K562 (cell line): ENCODE measurements at regions not wholly inside any gene's neighbourhood (a gene's known extent, or its start where the extent isn't known, plus 50 kb on each side); places are given as distances from the start of the nearest gene placed in this dataset.

Experiments used
- CEBPB ChIP-seq: fragments of 450-650 bp; IDR thresholded peaks from 2 replicates; pipeline ENCODE4 v1.6.1; 2016; ENCODE audit warnings: missing genetic modification characterization, missing compliant biosample characterization
- DPF2 ChIP-seq: fragments of 450-650 bp; IDR thresholded peaks from 2 replicates; pipeline ENCODE4 v1.6.1; 2016
- GTF2E2 ChIP-seq: fragments of 200-800 bp; sonication (Bioruptor generic); IDR thresholded peaks from 2 replicates; pipeline ENCODE4 v1.6.1; 2016; ENCODE audit warnings: missing genetic modification characterization, missing compliant biosample characterization
- ILF3 ChIP-seq: fragments of 450-650 bp; IDR thresholded peaks from 2 replicates; pipeline ENCODE4 v1.6.1; 2018; ENCODE audit warnings: antibody characterized with exemption, mild to moderate bottlenecking, moderate library complexity, borderline replicate concordance
- MTF1 ChIP-seq: fragments of 250-450 bp; sonication (Bioruptor Pico); IDR thresholded peaks from 2 replicates; pipeline ENCODE4 v1.9.0; 2021; ENCODE audit warnings: moderate library complexity, mild to moderate bottlenecking, inconsistent platforms, borderline replicate concordance
- NELFE ChIP-seq: IDR thresholded peaks from 2 replicates; pipeline ENCODE4 v1.6.1; 2011; ENCODE audit warnings: mild to moderate bottlenecking; ENCODE audit not compliant: insufficient read depth, insufficient read length
- NFRKB ChIP-seq: fragments of 450-650 bp; IDR thresholded peaks from 2 replicates; pipeline ENCODE4 v1.6.1; 2016; ENCODE audit warnings: low read depth
- PCBP1 ChIP-seq: fragments of 200-400 bp; formaldehyde crosslinking; IDR thresholded peaks from 2 replicates; pipeline ENCODE4 v1.6.1; 2018; ENCODE audit warnings: mild to moderate bottlenecking, low read depth, low read length; ENCODE audit not compliant: poor library complexity, severe bottlenecking
- SMARCB1 ChIP-seq: IDR thresholded peaks from 2 replicates; pipeline ENCODE4 v1.6.1; 2011; ENCODE audit warnings: improper control_type of control experiment, low read depth; ENCODE audit not compliant: insufficient read length
- XRCC4 ChIP-seq: IDR thresholded peaks from one replicate; pipeline ENCODE4 v1.6.1; 2011; ENCODE audit not compliant: insufficient read depth, insufficient read length; ENCODE audit errors: extremely low read depth
- ZFX ChIP-seq: sonication (generic); formaldehyde crosslinking; IDR thresholded peaks from 2 replicates; pipeline ENCODE4 v1.8.0; 2022; ENCODE audit warnings: mild to moderate bottlenecking, missing genetic modification reagents, moderate library complexity
- ZNF232 ChIP-seq: sonication (generic); formaldehyde crosslinking; IDR thresholded peaks from 2 replicates; pipeline ENCODE4 v1.8.0; 2022; ENCODE audit warnings: mild to moderate bottlenecking, missing genetic modification reagents
- TF ChIP-seq, protein P1 (sequence below): fragments of 450-650 bp; IDR thresholded peaks from 2 replicates; pipeline ENCODE4 v1.6.1; 2016; ENCODE audit warnings: mild to moderate bottlenecking, moderate library complexity
- TF ChIP-seq, protein P2 (sequence below): fragments of 450-650 bp; IDR thresholded peaks from 2 replicates; pipeline ENCODE4 v1.6.1; 2014; ENCODE audit warnings: low read depth, mild to moderate bottlenecking, moderate library complexity, borderline replicate concordance
- TF ChIP-seq, protein P3 (sequence below): fragments of 450-650 bp; IDR thresholded peaks from 2 replicates; pipeline ENCODE4 v1.6.1; 2017; ENCODE audit warnings: antibody characterized with exemption

DNA sequence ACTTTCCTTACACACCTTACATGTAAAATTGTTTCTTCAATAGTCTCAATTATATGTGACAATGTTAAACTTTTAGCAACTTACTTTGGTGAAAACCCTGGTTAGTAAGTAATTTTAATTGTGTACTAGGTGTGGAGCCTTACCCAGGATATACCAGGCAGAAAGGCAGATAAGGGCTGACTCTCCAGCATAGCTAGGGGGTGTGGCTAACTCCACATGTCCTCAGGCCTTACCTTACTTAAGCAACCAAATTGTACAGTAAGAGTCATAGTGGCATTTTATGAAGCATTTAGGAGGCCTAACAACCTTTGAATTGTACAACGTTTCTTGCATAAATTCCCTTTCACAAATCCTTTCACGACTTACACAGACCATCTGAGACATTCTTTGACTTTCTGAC is 118.2 kb upstream of the OR9Q1 start (continued):
- TF ChIP-seq, protein P1, sequence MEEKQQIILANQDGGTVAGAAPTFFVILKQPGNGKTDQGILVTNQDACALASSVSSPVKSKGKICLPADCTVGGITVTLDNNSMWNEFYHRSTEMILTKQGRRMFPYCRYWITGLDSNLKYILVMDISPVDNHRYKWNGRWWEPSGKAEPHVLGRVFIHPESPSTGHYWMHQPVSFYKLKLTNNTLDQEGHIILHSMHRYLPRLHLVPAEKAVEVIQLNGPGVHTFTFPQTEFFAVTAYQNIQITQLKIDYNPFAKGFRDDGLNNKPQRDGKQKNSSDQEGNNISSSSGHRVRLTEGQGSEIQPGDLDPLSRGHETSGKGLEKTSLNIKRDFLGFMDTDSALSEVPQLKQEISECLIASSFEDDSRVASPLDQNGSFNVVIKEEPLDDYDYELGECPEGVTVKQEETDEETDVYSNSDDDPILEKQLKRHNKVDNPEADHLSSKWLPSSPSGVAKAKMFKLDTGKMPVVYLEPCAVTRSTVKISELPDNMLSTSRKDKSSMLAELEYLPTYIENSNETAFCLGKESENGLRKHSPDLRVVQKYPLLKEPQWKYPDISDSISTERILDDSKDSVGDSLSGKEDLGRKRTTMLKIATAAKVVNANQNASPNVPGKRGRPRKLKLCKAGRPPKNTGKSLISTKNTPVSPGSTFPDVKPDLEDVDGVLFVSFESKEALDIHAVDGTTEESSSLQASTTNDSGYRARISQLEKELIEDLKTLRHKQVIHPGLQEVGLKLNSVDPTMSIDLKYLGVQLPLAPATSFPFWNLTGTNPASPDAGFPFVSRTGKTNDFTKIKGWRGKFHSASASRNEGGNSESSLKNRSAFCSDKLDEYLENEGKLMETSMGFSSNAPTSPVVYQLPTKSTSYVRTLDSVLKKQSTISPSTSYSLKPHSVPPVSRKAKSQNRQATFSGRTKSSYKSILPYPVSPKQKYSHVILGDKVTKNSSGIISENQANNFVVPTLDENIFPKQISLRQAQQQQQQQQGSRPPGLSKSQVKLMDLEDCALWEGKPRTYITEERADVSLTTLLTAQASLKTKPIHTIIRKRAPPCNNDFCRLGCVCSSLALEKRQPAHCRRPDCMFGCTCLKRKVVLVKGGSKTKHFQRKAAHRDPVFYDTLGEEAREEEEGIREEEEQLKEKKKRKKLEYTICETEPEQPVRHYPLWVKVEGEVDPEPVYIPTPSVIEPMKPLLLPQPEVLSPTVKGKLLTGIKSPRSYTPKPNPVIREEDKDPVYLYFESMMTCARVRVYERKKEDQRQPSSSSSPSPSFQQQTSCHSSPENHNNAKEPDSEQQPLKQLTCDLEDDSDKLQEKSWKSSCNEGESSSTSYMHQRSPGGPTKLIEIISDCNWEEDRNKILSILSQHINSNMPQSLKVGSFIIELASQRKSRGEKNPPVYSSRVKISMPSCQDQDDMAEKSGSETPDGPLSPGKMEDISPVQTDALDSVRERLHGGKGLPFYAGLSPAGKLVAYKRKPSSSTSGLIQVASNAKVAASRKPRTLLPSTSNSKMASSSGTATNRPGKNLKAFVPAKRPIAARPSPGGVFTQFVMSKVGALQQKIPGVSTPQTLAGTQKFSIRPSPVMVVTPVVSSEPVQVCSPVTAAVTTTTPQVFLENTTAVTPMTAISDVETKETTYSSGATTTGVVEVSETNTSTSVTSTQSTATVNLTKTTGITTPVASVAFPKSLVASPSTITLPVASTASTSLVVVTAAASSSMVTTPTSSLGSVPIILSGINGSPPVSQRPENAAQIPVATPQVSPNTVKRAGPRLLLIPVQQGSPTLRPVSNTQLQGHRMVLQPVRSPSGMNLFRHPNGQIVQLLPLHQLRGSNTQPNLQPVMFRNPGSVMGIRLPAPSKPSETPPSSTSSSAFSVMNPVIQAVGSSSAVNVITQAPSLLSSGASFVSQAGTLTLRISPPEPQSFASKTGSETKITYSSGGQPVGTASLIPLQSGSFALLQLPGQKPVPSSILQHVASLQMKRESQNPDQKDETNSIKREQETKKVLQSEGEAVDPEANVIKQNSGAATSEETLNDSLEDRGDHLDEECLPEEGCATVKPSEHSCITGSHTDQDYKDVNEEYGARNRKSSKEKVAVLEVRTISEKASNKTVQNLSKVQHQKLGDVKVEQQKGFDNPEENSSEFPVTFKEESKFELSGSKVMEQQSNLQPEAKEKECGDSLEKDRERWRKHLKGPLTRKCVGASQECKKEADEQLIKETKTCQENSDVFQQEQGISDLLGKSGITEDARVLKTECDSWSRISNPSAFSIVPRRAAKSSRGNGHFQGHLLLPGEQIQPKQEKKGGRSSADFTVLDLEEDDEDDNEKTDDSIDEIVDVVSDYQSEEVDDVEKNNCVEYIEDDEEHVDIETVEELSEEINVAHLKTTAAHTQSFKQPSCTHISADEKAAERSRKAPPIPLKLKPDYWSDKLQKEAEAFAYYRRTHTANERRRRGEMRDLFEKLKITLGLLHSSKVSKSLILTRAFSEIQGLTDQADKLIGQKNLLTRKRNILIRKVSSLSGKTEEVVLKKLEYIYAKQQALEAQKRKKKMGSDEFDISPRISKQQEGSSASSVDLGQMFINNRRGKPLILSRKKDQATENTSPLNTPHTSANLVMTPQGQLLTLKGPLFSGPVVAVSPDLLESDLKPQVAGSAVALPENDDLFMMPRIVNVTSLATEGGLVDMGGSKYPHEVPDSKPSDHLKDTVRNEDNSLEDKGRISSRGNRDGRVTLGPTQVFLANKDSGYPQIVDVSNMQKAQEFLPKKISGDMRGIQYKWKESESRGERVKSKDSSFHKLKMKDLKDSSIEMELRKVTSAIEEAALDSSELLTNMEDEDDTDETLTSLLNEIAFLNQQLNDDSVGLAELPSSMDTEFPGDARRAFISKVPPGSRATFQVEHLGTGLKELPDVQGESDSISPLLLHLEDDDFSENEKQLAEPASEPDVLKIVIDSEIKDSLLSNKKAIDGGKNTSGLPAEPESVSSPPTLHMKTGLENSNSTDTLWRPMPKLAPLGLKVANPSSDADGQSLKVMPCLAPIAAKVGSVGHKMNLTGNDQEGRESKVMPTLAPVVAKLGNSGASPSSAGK, result 0 out of 2 replicates have a peak, but pooled peaks have one; percentile 14
- TF ChIP-seq SMARCB1 (no peak), NFRKB (no peak), ZNF232 (no peak), GTF2E2 (tag) (no peak), ZFX (CRISPR knock-in tag) (no peak), CEBPB (tag) (peak; percentile 20; the same call in 1 of the 2 replicates), PCBP1 (no peak), XRCC4 (no peak), MTF1 (CRISPR knock-in tag) (no peak), DPF2 (peak; percentile 51; the same call in 1 of the 2 replicates), NELFE (no peak), ILF3 (no peak)
- TF ChIP-seq, protein P2, sequence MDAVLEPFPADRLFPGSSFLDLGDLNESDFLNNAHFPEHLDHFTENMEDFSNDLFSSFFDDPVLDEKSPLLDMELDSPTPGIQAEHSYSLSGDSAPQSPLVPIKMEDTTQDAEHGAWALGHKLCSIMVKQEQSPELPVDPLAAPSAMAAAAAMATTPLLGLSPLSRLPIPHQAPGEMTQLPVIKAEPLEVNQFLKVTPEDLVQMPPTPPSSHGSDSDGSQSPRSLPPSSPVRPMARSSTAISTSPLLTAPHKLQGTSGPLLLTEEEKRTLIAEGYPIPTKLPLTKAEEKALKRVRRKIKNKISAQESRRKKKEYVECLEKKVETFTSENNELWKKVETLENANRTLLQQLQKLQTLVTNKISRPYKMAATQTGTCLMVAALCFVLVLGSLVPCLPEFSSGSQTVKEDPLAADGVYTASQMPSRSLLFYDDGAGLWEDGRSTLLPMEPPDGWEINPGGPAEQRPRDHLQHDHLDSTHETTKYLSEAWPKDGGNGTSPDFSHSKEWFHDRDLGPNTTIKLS, result no peak
- TF ChIP-seq, protein P3, sequence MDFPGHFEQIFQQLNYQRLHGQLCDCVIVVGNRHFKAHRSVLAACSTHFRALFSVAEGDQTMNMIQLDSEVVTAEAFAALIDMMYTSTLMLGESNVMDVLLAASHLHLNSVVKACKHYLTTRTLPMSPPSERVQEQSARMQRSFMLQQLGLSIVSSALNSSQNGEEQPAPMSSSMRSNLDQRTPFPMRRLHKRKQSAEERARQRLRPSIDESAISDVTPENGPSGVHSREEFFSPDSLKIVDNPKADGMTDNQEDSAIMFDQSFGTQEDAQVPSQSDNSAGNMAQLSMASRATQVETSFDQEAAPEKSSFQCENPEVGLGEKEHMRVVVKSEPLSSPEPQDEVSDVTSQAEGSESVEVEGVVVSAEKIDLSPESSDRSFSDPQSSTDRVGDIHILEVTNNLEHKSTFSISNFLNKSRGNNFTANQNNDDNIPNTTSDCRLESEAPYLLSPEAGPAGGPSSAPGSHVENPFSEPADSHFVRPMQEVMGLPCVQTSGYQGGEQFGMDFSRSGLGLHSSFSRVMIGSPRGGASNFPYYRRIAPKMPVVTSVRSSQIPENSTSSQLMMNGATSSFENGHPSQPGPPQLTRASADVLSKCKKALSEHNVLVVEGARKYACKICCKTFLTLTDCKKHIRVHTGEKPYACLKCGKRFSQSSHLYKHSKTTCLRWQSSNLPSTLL, result no peak
